Gastroesophageal sphincter (tissue), 3 donors: ENCODE measurements at regions not wholly inside any gene's neighbourhood (a gene's known extent, or its start where the extent isn't known, plus 50 kb on each side); places are given as distances from the start of the nearest gene placed in this dataset.

Experiments used
- CTCF ChIP-seq, 4 experiments: fragments of 200-600 bp in 2 of 4; fragments of 450-650 bp in 2 of 4; sonication (generic) in 1 of 4; IDR thresholded peaks; one replicate each; pipeline ENCODE4 v1.5.1; 2017 to 2019; ENCODE audit warnings: antibody characterized with exemption in 4 of 4, mild to moderate bottlenecking in 2 of 4, moderate library complexity in 2 of 4
- POLR2A ChIP-seq, 2 donors: fragments of 450-650 bp; IDR thresholded peaks; one replicate each; pipeline ENCODE4 v1.6.1; 2017; ENCODE audit warnings: antibody characterized with exemption in 2 of 2, mild to moderate bottlenecking in 2 of 2, moderate library complexity in 1 of 2

- TF ChIP-seq CTCF (IDR thresholded peaks at IDR 0.05) = no peak
- TF ChIP-seq POLR2A (IDR thresholded peaks at IDR 0.05) = no peak
These were observed 118.8 kb upstream of the UNC5B start for GRCh38 chr10:71093531-71093930.
